H1 (cell line): ENCODE measurements at regions not wholly inside any gene's neighbourhood (a gene's known extent, or its start where the extent isn't known, plus 50 kb on each side); places are given as distances from the start of the nearest gene placed in this dataset.

Experiments used
- CTCF ChIA-PET: fragments of 300-600 bp; sonication (Branson Sonifier 250); formaldehyde crosslinking; loops from one replicate; lab custom pipeline; 2021; ENCODE audit not compliant: partially characterized antibody; lab: Charles Lee
- POLR2A ChIA-PET: fragments of 300-600 bp; sonication (Branson Sonifier 250); formaldehyde crosslinking; loops from one replicate; lab custom pipeline; 2021; ENCODE audit warnings: inconsistent platforms; ENCODE audit not compliant: partially characterized antibody; lab: Charles Lee
- DNase-seq, 2 experiments: peaks; one replicate each; pipeline versions ENCODE4 v3.0.0 to v3.0.0-alpha.2; 2010 to 2022; ENCODE audit warnings: low spot score in 2 of 2, low read depth in 1 of 2, mixed read lengths in 1 of 2
- FAIRE-seq: peaks from 2 replicates; lab custom pipeline; 2011; peaks lifted over from hg19 to GRCh38; lab: Jason Lieb, UNC
- H2AFZ ChIP-seq: 2 replicates; pipeline ENCODE4 v1.8.1; 2012; ENCODE audit warnings: low read length, inconsistent platforms
- H2AK5ac ChIP-seq: 2 replicates; pipeline ENCODE4 v1.6.1; 2013; ENCODE audit warnings: low read depth, low read length
- H2BK120ac ChIP-seq: replicated peaks from 2 replicates; pipeline ENCODE3; 2013; ENCODE audit warnings: low read depth, low read length, inconsistent platforms
- H2BK12ac ChIP-seq: 2 replicates; pipeline ENCODE4 v1.6.1; 2013; ENCODE audit warnings: low read depth, low read length
- H2BK15ac ChIP-seq: 2 replicates; pipeline ENCODE4 v1.6.1; 2013; ENCODE audit warnings: low read length
- H2BK20ac ChIP-seq: 2 replicates; pipeline ENCODE4 v1.6.1; 2013; ENCODE audit warnings: low read length
- H2BK5ac ChIP-seq: 2 replicates; pipeline ENCODE4 v1.6.1; 2013; ENCODE audit warnings: low read depth, low read length
- H3K14ac ChIP-seq: 2 replicates; pipeline ENCODE4 v1.6.1; 2013; ENCODE audit warnings: inconsistent platforms; ENCODE audit not compliant: insufficient read length
- H3K18ac ChIP-seq: 2 replicates; pipeline ENCODE4 v1.6.1; 2013; ENCODE audit warnings: low read length; ENCODE audit errors: extremely low read depth
- H3K23ac ChIP-seq: 2 replicates; pipeline ENCODE4 v1.6.1; 2013; ENCODE audit warnings: inconsistent platforms; ENCODE audit not compliant: insufficient read length
- H3K23me2 ChIP-seq: 2 replicates; pipeline ENCODE4 v1.6.1; 2013; ENCODE audit warnings: low read depth, low read length
- H3K27ac ChIP-seq: 2 replicates; pipeline ENCODE4 v1.6.1; 2011; ENCODE audit warnings: low read depth, low read length, inconsistent platforms
- H3K27me3 ChIP-seq, 4 experiments: replicated peaks in 1 of 4; 1 replicate in 1 of 4; 2 replicates in 3 of 4; pipeline versions ENCODE4 v1.6.1 to v1.8.1; 2011 to 2013; ENCODE audit warnings: low read length in 3 of 4, mild to moderate bottlenecking in 3 of 4, inconsistent platforms in 2 of 4, mixed read lengths in 2 of 4, moderate library complexity in 1 of 4; ENCODE audit not compliant: control insufficient read depth in 3 of 4, insufficient read depth in 3 of 4; ENCODE audit errors: extremely low read depth in 1 of 4
- H3K36me3 ChIP-seq, 4 experiments: 2 replicates each; pipeline versions ENCODE4 v1.6.1 to v1.8.1; 2011 to 2013; ENCODE audit warnings: mild to moderate bottlenecking in 4 of 4, low read length in 3 of 4, moderate library complexity in 2 of 4, control low read depth in 1 of 4, inconsistent platforms in 1 of 4; ENCODE audit not compliant: insufficient read depth in 4 of 4, control insufficient read depth in 2 of 4
- H3K4ac ChIP-seq: replicated peaks from 2 replicates; pipeline ENCODE3; 2013; ENCODE audit warnings: low read length, low read depth, mixed read lengths, inconsistent platforms; ENCODE audit not compliant: insufficient read length
- H3K4me1 ChIP-seq, 4 experiments: replicated peaks in 1 of 4; 1 replicate in 1 of 4; 2 replicates in 3 of 4; pipeline versions ENCODE4 v1.6.1 to v1.8.1; 2011 to 2013; ENCODE audit warnings: low read length in 3 of 4, inconsistent platforms in 2 of 4, mixed read lengths in 1 of 4; ENCODE audit not compliant: insufficient read depth in 4 of 4, control insufficient read depth in 3 of 4
- H3K4me2 ChIP-seq, 2 experiments: 2 replicates each; pipeline versions ENCODE4 v1.6.1 to v1.8.1; 2011 to 2013; ENCODE audit warnings: low read depth in 2 of 2, low read length in 2 of 2, control low read depth in 1 of 2, inconsistent platforms in 1 of 2, mild to moderate bottlenecking in 1 of 2; ENCODE audit not compliant: insufficient read depth in 1 of 2
- H3K4me3 ChIP-seq, 4 experiments: fragments of 200-600, 300-600 bp in 1 of 4; sonication (generic), shearing (Covaris generic), sonication (Bioruptor Twin) in 1 of 4; 2 replicates each; pipeline versions ENCODE4 v1.5.1 to v1.8.1; 2011 to 2016; ENCODE audit warnings: low read length in 4 of 4, low read depth in 3 of 4, control low read depth in 2 of 4, inconsistent platforms in 2 of 4, mild to moderate bottlenecking in 2 of 4, mixed read lengths in 1 of 4, moderate library complexity in 1 of 4; ENCODE audit not compliant: insufficient read depth in 2 of 4; ENCODE audit errors: extremely low read depth in 1 of 4
- H3K56ac ChIP-seq: replicated peaks from 2 replicates; pipeline ENCODE3; 2013; ENCODE audit warnings: low read depth, mild to moderate bottlenecking, mixed read lengths, low read length, inconsistent platforms; ENCODE audit not compliant: insufficient read length
- H3K79me1 ChIP-seq: 2 replicates; pipeline ENCODE4 v1.6.1; 2013; ENCODE audit warnings: low read depth, low read length, control low read depth
- H3K79me2 ChIP-seq, 2 experiments: 2 replicates each; pipeline versions ENCODE4 v1.6.1 to v1.8.1; 2012 to 2013; ENCODE audit warnings: low read length in 2 of 2, mild to moderate bottlenecking in 2 of 2, inconsistent platforms in 1 of 2; ENCODE audit not compliant: insufficient read depth in 2 of 2, control insufficient read depth in 1 of 2
- H3K9ac ChIP-seq, 4 experiments: replicated peaks in 1 of 4; 1 replicate in 1 of 4; 2 replicates in 3 of 4; pipeline versions ENCODE4 v1.6.1 to v1.8.1; 2011 to 2013; ENCODE audit warnings: low read depth in 3 of 4, low read length in 3 of 4, control low read depth in 2 of 4, mild to moderate bottlenecking in 2 of 4, moderate library complexity in 2 of 4, inconsistent platforms in 1 of 4; ENCODE audit errors: extremely low read depth in 1 of 4
- H3K9me3 ChIP-seq, 2 experiments: 2 replicates each; pipeline versions ENCODE4 v1.6.1 to v1.8.1; 2012 to 2013; ENCODE audit warnings: mild to moderate bottlenecking in 2 of 2, moderate library complexity in 2 of 2, control low read depth in 1 of 2, inconsistent platforms in 1 of 2, low read depth in 1 of 2, low read length in 1 of 2, mixed read lengths in 1 of 2; ENCODE audit not compliant: insufficient read depth in 2 of 2
- H4K20me1 ChIP-seq, 2 experiments: replicated peaks in 1 of 2; 2 replicates each; pipeline versions ENCODE3 to v1.8.1; 2011 to 2013; ENCODE audit warnings: inconsistent platforms in 2 of 2, low read length in 2 of 2, mild to moderate bottlenecking in 1 of 2; ENCODE audit not compliant: insufficient read depth in 2 of 2, control insufficient read depth in 1 of 2
- H4K5ac ChIP-seq: 2 replicates; pipeline ENCODE4 v1.6.1; 2013; ENCODE audit warnings: low read length, low read depth, mixed read lengths, inconsistent platforms; ENCODE audit not compliant: insufficient read length
- H4K8ac ChIP-seq: 2 replicates; pipeline ENCODE4 v1.8.0; 2013; ENCODE audit warnings: mild to moderate bottlenecking, moderate library complexity, low read length, inconsistent platforms; ENCODE audit not compliant: insufficient read depth; ENCODE audit errors: extremely low read depth
- H4K91ac ChIP-seq: replicated peaks from 2 replicates; pipeline ENCODE3; 2013; ENCODE audit warnings: low read length, mixed read lengths, inconsistent platforms; ENCODE audit not compliant: insufficient read length
- ATF3 ChIP-seq: IDR thresholded peaks from 2 replicates; pipeline ENCODE4 v1.6.1; 2011; ENCODE audit warnings: low read depth, mild to moderate bottlenecking, low read length; ENCODE audit not compliant: insufficient read depth
- CBX5 ChIP-seq: fragments of 300-800, 300-1000 bp; sonication (generic); IDR thresholded peaks from 2 replicates; pipeline ENCODE4 v1.7.1; 2016; ENCODE audit warnings: antibody characterized with exemption, low read length, low read depth
- PHF8 ChIP-seq: fragments of 200-600 bp; sonication (generic); conservative IDR thresholded peaks from 2 replicates; pipeline ENCODE4 v1.7.1; 2012; ENCODE audit warnings: low read depth, mild to moderate bottlenecking, inconsistent platforms, low read length, moderate library complexity
- RXRA ChIP-seq: IDR thresholded peaks from 2 replicates; pipeline ENCODE4 v1.6.1; 2011; ENCODE audit warnings: low read depth, mild to moderate bottlenecking, low read length, moderate library complexity; ENCODE audit not compliant: insufficient read depth
- SP1 ChIP-seq: IDR thresholded peaks from 2 replicates; pipeline ENCODE4 v1.6.1; 2011; ENCODE audit warnings: low read depth, low read length
- TCF12 ChIP-seq: IDR thresholded peaks from 2 replicates; pipeline ENCODE4 v1.6.1; 2011; ENCODE audit warnings: low read depth, mild to moderate bottlenecking, low read length
- ZNF274 ChIP-seq: IDR thresholded peaks from 2 replicates; pipeline ENCODE4 v1.7.0; 2012; ENCODE audit warnings: low read length, borderline replicate concordance; ENCODE audit errors: extremely low read depth
- WGBS, 2 experiments: shearing (Covaris generic) in 1 of 2; methylation state at CpG; one replicate each; pipeline versions ENCODE4 v1.1.6 to v1.1.7; 2013 to 2015; ENCODE audit warnings: low lambda C conversion rate in 2 of 2, mixed read lengths in 2 of 2, inconsistent platforms in 1 of 2, low coverage in 1 of 2, missing lambda C conversion rate in 1 of 2; ENCODE audit not compliant: insufficient replicate concordance in 2 of 2, insufficient coverage in 1 of 2, insufficient read length in 1 of 2; ENCODE audit errors: extremely low coverage in 1 of 2, missing lambda C conversion rate in 1 of 2; 5-methylcytosine and 5-hydroxymethylcytosine counted together

- Histone ChIP-seq H2BK20ac (no peak overlapping the region), H2BK5ac (no peak overlapping the region), H3K4me3 (peak overlapping the region in 1 of 4 experiments; percentile 26; a peak in 1 of 8 replicates)
- TF ChIP-seq ZNF274 (no peak), CBX5 (no peak), TCF12 (no peak), ATF3 (no peak), PHF8 (no peak), RXRA (no peak), SP1 (no peak)
These were observed 126.2 kb downstream of the KCNRG start for GRCh38 chr13:50141375-50141975.

More at GRCh38 chr13:50141375-50141975, 126.2 kb downstream of the KCNRG start:
- H4K20me1 ChIP-seq, result no peaks in the 10 kb centered on the region
- no peaks in the 10 kb centered on the region for H3K9me3 ChIP-seq
- H4K5ac ChIP-seq, result no peak overlapping the region
- no peak overlapping the region for H2AK5ac ChIP-seq
- H3K18ac ChIP-seq, result no peak overlapping the region
- FAIRE-seq, result no peak
- no peak overlapping the region for H3K23ac ChIP-seq
- no peak overlapping the region for H2BK120ac ChIP-seq
- no peaks in the 10 kb centered on the region for H3K79me2 ChIP-seq
- H3K36me3 ChIP-seq, result no peaks in the 10 kb centered on the region
- H4K91ac ChIP-seq, result no peak overlapping the region
- WGBS, 2 experiments, result 68% methylated on average over 2 of the region's 2 CpGs; no CpG with 5 or more reads in 1 of the 2 experiments
- no peak overlapping the region for H3K4ac ChIP-seq
- H3K4me2 ChIP-seq, result peak overlapping the region in 1 of 2 experiments; percentile 48; a peak in 2 of 4 replicates
- H2BK15ac ChIP-seq, result no peak overlapping the region
- ChIA-PET CTCF (interaction anchor here (0.6 to 1.2 kb wide), 2 partner anchors 60 to 279 kb away, joined by 3 to 4 read pairs; no protein-coding TSS in a partner anchor), POLR2A (interaction anchor here (1.1 to 1.6 kb wide), 4 partner anchors 11 to 22 kb away, joined by 3 to 7 read pairs (median 4); no protein-coding TSS in a partner anchor)
- no peak overlapping the region for H3K27ac ChIP-seq
- H3K79me1 ChIP-seq, result no peaks in the 10 kb centered on the region
- no peak overlapping the region for H4K8ac ChIP-seq
- H3K56ac ChIP-seq, result no peak overlapping the region
- no peaks in the 10 kb centered on the region for H3K23me2 ChIP-seq
- no peak overlapping the region; a peak in 1 of 7 replicates for H3K9ac ChIP-seq
- no peak for DNase-seq
- H3K14ac ChIP-seq, result no peak overlapping the region
- peaks cover 0 to 9% (median 3%) of the 10 kb centered on the region in 4 experiments; a peak in 6 of 7 replicates for H3K4me1 ChIP-seq
- H3K27me3 ChIP-seq, result no peaks in the 10 kb centered on the region
- H2BK12ac ChIP-seq, result no peak overlapping the region
- no peak overlapping the region for H2AFZ ChIP-seq
